Embryonic facial prominence (tissue), 1 donor: ENCODE measurements at regions not wholly inside any gene's neighbourhood (a gene's known extent, or its start where the extent isn't known, plus 50 kb on each side); places are given as distances from the start of the nearest gene placed in this dataset.

Source experiments
- DNase-seq: peaks from one replicate; pipeline ENCODE4 v3.0.0-alpha.2; 2016; ENCODE audit errors: extremely low spot score

- no peak for DNase-seq
These were observed 745.1 kb upstream of the COBL start for GRCh38 chr7:52061666-52062065.

GRCh38 chr7:52053525-52053924 is 736.9 kb upstream of the COBL start:
- DNase-seq, result no peak

GRCh38 chr7:52030722-52031121 is 714.1 kb upstream of the COBL start:
- no peak for DNase-seq

GRCh38 chr7:52026140-52026539 is 709.5 kb upstream of the COBL start:
- no peak for DNase-seq

- no peak for DNase-seq
These were observed 704.7 kb upstream of the COBL start for GRCh38 chr7:52021343-52021742.

GRCh38 chr7:52018680-52019054 is 702.1 kb upstream of the COBL start:
- no peak for DNase-seq

- DNase-seq, result no peak
These were observed 701.4 kb upstream of the COBL start for GRCh38 chr7:52017802-52018679.

GRCh38 chr7:52009181-52009580 is 692.6 kb upstream of the COBL start:
- DNase-seq, result no peak

GRCh38 chr7:52006674-52007073 is 690.1 kb upstream of the COBL start:
- no peak for DNase-seq

GRCh38 chr7:52005613-52006012 is 689.0 kb upstream of the COBL start:
- no peak for DNase-seq

- DNase-seq, result no peak
These were observed 679.1 kb upstream of the COBL start for GRCh38 chr7:51995596-51996179.

- no peak for DNase-seq
These were observed 666.0 kb upstream of the COBL start for GRCh38 chr7:51982653-51983052.

GRCh38 chr7:51980812-51981211 is 664.2 kb upstream of the COBL start:
- DNase-seq, result no peak

GRCh38 chr7:51980313-51980712 is 663.7 kb upstream of the COBL start:
- DNase-seq, result no peak

- no peak for DNase-seq
These were observed 661.3 kb upstream of the COBL start for GRCh38 chr7:51977913-51978312.

- DNase-seq, result no peak
These were observed 657.3 kb upstream of the COBL start for GRCh38 chr7:51973939-51974338.

GRCh38 chr7:51973071-51973470 is 656.5 kb upstream of the COBL start:
- no peak for DNase-seq

- DNase-seq, result peak; percentile 8
These were observed 654.5 kb upstream of the COBL start for GRCh38 chr7:51970961-51971665.

GRCh38 chr7:51968461-51968860 is 651.9 kb upstream of the COBL start:
- DNase-seq, result no peak

GRCh38 chr7:51965454-51965853 is 648.8 kb upstream of the COBL start:
- DNase-seq, result no peak

GRCh38 chr7:51961804-51962203 is 645.2 kb upstream of the COBL start:
- no peak for DNase-seq

- no peak for DNase-seq
These were observed 634.2 kb upstream of the COBL start for GRCh38 chr7:51950813-51951212.
